Activated CD4-positive, alpha-beta T cell treated with anti-CD3 and anti-CD28 coated beads, Interleukin-2, amount 50 U/mL, for 4 hours (primary cell): ENCODE measurements at regions not wholly inside any gene's neighbourhood (a gene's known extent, or its start where the extent isn't known, plus 50 kb on each side); places are given as distances from the start of the nearest gene placed in this dataset.

Experiments used
- DNase-seq, 2 experiments: peaks; one replicate each; pipeline ENCODE4 v3.0.0-alpha.2; 2020

GRCh38 chr13:99055735-99056134 is 77.9 kb upstream of the DOCK9 start:
- DNase-seq, result no peak

DNA sequence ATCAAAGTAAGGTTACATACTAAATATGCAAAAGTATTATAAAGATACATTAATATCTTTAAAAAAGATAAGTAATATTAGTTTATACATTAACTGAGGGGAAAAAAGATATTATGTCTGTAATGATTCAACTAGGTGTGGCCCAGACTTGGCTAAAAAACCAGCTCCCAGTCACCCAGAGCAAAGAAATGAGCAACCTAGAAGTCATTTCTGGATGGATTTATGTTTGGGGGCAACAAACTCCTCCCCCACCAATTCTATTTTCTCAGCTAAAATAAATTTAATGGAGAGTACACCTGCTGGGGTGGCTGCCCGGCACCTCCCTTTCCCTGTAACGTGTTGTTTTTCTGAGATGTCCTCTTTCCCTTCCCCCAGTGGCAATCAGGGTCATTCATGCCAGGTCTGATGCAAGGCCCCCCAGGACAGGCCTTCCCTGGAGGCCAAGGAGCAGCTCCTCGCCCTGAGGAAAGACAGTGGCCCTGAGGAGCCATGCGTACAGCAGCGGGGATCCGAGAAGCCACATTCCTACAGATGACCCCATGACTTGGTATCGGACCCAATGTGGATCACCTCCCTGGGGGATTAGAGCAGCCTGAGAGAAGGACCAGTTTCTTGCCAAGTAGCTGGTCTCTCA is 78.6 kb upstream of the DOCK9 start:
- no peak for DNase-seq

- DNase-seq, result no peak
Measured at GRCh38 chr13:99057310-99057975, 79.6 kb upstream of the DOCK9 start.

DNA sequence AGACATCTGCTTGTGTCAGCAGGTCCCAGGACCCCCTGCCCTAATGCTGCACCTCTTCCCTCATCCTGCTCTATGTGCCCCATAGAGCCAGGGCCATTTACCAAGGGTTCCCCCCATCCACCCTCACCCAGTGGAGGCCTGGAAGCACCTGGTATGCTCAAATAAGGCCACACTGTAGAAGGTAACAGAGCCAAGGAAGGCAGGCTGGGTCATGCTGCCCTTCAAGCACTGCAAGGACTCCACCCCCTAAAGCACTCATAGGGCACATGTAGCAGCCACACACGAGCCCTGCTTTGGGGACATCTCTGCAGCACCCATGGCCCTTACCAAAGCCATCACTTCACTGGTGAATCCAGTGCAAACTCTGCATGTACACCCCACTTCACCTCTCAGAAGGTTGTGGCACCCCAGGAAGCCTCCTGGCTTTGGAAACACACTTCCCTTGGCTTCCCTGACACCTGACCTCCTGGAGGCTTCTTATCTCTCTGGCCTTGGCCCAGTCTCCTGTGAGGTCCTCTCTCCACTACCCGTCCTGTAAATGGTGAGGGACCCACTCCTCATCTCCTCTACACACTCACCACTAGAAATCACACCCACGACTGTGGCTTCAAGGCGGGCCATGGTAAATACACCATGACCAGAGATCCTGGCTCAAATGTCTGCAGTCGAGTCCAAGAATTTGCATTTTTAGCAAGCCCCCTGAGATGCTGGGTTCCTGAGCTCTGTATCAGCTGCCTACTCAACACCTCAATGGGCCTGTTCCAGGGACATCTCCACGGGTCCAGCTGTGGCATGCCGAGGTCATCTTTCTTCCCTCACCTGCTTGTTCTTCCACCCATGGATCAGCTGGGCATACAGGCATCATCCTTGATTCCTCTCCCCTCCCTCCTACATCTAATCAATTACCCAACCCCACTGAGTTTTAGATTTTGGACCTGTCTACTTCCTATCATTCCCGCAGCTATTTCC is 80.9 kb upstream of the DOCK9 start:
- no peak for DNase-seq

DNA sequence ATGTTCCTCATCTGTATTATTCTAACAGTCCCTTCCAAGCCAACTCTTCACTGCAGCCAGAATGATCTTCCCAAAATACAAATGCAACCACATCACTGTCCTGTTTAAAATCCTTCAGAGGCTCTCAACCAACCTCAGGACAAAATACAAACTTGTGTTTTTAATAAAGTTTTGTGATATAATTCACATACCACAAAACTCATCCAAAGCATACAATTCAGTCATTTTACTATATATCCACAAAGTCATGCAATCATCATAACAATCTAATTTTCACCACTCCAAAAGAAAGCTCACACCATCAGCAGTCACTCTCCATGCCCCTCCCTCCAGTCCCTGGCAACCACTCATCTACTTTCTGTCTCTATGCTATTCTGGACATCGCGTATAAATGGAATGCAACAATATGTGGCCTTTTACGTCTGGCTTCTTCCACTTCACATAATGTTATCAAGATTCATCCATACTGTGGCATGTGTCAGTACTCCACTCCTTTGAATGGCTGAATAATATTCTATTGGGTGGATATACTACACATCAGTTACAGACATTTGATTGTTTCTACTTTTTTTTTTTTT is 81.7 kb upstream of the DOCK9 start:
- no peak for DNase-seq

DNA sequence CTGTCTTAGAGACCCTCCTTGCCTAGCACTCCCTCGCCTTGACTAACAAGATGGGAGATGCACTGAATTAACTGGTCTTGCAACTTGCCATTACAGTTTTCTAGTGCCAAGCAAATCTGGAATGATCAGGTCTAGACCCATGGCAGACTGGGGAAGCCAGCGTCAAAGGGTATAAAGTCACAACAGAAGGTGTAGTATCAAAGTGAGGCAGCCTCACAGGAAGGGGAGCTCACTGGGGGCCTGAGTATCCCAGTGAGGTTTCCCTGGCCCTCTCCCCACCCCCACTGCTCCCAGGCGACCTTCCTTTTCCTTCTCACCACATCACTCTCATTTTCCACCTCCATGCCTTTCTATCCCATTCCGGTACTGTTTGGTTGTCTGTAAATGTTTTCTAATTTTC is 83.5 kb upstream of the DOCK9 start:
- no peak for DNase-seq

DNA sequence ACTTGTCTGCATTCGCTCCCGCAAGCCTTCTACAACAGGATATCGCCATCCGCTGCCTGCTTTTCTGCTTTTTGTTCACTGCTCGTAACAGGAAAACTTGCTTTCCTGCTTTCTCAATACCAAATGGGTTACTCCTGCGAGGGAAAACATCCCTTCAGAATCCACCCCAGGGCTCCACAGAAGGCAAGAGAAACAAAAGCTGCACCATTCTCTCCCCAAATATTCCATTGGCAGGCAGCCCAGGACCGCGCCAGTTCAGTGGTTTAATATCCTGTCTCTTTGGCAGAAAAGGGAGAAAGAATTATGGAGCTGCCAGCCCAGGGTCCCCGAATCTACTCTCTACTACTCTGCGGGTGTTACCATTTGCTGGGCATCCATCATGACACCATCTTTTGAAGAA is 84.7 kb upstream of the DOCK9 start:
- DNase-seq, result no peak

DNA sequence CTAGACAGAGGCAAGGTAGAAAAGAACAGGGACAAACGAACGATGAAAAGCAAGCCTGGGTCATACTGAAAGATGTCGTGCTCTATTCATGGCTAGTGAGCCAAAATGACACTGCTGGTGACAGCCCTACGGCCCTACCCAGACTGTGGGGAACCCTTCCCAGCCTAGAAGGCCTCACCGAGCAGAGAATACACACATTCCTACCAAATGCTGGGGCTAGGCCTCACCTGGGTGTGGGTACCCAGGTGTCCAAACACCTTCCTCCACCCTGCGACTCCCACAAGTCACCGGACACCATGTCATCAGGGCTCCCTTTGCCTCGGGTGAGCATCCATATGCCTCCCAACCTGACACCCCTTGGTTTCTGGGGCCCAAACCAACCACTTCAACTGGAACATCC is 85.3 kb upstream of the DOCK9 start:
- no peak for DNase-seq

DNA sequence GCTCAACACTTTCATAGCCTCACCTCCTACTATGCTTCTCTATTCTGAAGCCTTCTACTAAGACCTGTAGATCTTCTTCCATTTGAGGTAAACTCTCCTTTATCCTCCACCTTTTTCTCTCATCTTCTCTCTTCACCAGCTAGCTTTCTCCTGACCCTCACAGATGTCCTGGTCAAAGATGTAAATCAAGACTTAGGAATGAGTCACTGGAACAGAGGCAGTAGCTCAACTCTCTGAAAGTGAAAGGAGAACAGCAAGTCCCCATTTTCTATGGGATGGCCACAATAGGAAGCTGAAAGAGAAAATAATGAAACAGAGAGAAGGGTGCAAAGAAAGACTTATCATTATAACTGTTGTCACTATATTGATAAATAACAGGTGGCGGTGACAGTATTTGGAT is 86.1 kb upstream of the DOCK9 start:
- DNase-seq, result no peak

- DNase-seq, result no peak
Measured at GRCh38 chr13:99064624-99065234, 86.9 kb upstream of the DOCK9 start.

GRCh38 chr13:99065235-99066015 is 87.6 kb upstream of the DOCK9 start:
- DNase-seq, result no peak

GRCh38 chr13:99066219-99066618 is 88.4 kb upstream of the DOCK9 start:
- DNase-seq, result no peak

- DNase-seq, result no peak
Measured at GRCh38 chr13:99067159-99067985, 89.5 kb upstream of the DOCK9 start.

DNA sequence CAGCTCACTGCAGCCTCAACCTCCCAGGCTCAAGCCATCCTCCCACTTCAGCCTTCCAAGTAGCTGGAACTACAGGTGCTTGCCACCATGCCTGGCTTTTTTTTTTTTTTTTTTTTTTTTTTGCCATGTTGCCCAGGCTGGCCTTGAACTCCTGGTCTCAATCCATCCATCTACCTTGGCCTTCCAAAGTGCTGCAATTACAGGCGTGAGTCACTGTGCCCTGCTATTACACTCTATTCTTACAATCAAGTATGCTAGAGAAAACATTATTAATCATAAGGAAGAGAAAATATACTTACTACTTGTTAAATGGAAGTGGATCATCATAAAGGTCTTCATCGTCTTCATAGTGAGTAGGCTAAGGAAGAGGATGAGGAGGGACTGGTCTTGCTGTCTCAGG is 93.3 kb upstream of the DOCK9 start:
- no peak for DNase-seq

DNA sequence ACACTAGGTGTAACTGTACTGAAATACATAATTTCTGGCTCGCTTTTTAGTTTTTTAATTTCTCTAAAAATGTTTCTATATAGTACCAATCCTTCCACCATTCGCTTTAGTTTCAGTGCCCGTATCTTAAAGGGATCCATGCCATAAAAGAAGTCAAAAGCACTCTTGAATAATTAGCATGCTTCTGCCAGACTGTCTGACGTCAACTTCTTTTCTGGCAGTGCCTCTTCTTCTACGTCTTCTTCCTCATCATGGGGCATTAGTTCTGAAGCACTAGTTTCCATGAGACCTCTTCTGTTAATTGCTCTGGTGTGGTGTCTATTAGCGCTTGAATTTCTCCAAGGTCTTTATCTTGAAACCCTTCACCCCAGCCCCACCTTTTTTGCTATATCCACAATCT is 93.8 kb upstream of the DOCK9 start:
- DNase-seq, result no peak

- DNase-seq, result no peak
Measured at GRCh38 chr13:99072356-99072755, 94.5 kb upstream of the DOCK9 start.

DNA sequence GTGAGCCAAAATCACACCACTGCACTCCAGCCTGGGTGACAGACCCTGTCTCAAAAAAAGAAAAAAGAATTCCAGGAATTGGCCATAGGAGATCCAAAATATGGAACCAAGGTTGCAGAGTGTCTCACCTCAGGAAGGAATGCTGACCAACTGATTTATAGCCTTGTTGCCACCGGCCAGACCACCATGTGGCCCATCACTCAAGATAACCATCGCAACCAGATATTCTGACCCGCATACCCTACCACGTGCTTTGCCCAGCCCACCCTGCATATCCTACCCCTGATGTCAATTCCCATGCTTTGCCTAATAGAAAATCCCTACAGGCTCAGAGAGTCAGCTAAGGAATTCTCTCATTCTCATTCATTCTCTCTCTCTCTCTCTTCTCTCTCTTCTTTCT is 95.1 kb upstream of the DOCK9 start:
- no peak for DNase-seq

- DNase-seq, result no peak
Measured at GRCh38 chr13:99074693-99075092, 96.8 kb upstream of the DOCK9 start.

DNA sequence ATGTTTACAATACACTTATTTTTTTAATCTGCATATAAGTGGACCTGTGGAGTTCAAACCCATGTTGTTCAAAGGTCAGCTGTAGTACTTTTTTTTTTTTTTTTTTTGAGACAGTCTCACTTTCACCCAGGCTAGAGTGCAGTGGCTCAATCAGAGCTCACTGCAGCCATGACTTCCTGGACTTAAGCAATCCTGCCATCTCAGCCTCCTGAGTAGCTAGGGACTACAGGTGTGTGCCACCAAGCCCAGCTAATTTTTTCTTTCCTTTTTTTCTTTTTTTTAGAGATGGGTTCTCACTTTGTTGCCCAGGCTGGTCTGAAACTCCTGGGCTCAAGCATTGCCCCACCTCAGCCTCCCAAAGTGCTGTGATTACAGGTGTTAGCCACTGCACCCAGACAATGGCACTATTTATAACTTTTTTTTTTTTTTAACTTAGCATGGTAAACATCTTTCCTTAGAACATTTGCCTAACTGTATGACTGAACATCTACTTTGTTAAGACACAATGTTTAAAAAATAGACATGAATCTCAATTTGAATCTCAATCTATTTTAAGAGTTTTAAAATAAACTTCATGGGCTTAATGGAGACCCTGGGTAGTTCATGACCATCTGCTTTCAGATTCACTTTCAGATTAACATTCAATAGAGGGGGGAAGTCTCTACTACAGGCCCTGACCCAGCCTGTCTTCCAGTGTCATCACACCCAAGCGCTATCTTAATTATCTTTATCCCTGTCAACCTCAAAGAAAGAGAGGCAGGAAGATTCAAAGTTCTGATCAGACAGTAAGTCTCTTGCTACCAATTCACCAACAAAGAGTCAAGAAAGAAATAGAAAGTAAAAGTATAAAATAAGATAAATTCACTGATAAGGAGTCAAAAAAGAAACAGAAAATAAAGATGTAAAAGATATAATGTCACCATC is 97.7 kb upstream of the DOCK9 start:
- DNase-seq, result no peak
